ENCODE measurements at regions not wholly inside any gene's neighbourhood (a gene's known extent, or its start where the extent isn't known, plus 50 kb on each side); places are given as distances from the start of the nearest gene placed in this dataset.

- no peak for FAIRE-seq
- DNase-seq (ENCODE audit: insufficient read length, low spot score): no peak
Observed at GRCh38 chr6:95142101-95142500, 435.2 kb upstream of the MANEA start.

DNA sequence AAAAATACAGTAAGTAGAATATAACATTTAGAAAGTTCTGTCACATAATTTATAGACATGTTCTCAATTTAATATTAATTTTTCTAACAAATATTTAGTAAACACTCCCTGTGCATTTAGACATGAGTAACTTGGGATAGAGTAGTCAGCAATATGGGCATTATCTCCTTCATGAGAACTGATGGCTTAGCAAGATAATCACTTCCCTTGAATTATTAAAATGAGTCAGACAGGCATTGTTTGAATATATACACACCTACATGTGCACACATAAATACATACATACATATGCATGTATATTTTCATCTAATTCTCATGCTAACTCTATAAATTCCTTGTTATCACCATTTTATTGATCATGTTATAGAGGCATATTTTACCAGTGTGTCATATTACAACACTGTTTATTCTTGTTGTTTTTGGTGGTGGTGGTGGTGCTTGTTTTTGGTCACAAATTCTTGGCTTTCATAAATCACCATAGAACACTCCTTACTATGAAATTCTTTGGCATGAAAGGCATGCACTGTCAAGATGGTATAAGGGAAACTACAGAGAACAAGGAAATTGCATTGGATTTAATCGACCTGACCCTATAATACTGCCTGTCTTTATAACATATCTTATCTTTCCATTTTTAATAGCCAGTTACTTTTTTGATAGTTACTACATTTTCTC is 434.5 kb upstream of the MANEA start:
- DNase-seq (ENCODE audit: insufficient read length, low spot score) (no peak), FAIRE-seq (no peak)

DNA sequence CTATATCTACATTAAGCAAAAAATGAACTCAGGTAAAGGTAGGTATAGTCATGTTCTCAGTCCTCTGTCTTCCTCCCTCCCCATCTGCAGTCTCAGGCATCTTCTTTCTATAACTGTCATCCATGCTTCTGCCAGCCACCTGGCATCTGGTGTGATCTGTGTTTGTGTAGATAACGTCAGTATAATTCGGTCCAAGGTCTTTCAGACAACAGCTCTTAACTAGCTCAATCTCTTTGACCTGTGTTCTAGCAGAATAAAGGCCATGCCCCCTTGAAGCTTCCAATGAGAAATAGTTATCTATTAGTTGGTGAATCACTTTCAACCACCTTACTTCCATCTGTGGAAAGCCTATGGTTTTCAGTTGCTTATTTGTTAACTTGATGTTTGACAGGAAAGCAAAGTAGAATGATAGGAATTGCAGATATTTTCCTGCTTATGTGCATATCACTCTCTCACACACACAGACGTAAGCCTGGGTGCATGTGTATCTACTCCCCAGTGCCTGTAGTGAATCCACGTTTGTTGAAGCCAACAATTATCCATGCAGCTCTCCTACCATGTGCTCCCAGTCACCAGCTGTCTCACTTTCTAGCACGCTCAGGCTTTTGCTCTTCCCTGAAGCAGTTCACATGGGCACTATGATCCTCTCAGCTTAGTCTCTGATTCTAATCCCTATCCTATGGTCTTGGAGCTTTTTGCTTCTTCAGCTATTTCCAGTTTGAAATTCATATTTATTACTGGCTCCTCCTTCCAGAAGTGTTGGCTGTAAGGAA is 433.7 kb upstream of the MANEA start:
- DNase-seq (ENCODE audit: insufficient read length, low spot score): no peak
- FAIRE-seq: no peak

GRCh38 chr6:95145457-95145856 is 431.9 kb upstream of the MANEA start:
- no peak for DNase-seq (ENCODE audit: insufficient read length, low spot score)
- FAIRE-seq: no peak

GRCh38 chr6:95159557-95159956 is 417.8 kb upstream of the MANEA start:
- no peak for DNase-seq (ENCODE audit: insufficient read length, low spot score)
- FAIRE-seq: no peak

GRCh38 chr6:95169775-95170174 is 407.6 kb upstream of the MANEA start:
- DNase-seq (ENCODE audit: insufficient read length, low spot score) (no peak), FAIRE-seq (no peak)

GRCh38 chr6:95175927-95176675 is 401.2 kb upstream of the MANEA start:
- no peak for DNase-seq (ENCODE audit: insufficient read length, low spot score)
- no peak for FAIRE-seq

- DNase-seq (ENCODE audit: insufficient read length, low spot score): no peak
- no peak for FAIRE-seq
Observed at GRCh38 chr6:95185874-95186273, 391.5 kb upstream of the MANEA start.

DNA sequence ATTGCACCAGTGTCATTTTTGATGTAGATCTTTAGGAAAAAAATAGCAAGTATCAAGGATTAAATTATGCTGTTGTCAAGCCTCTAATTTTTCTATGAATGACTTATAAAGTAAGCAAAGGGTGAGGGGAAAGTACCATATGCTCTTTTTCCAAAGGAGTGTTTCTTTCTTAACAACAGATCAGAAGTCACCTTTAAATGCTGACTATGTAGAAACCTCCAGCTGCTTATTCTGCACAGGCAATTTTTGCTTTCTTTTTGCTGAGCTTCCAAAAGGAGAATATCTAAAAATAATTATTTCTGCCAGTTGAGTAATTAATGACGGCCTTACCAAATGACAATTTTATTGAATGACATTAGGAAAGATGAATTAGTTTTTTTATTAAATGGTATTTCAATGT is 390.6 kb upstream of the MANEA start:
- DNase-seq (ENCODE audit: insufficient read length, low spot score) (no peak), FAIRE-seq (no peak)

GRCh38 chr6:95197590-95197989 is 379.7 kb upstream of the MANEA start:
- DNase-seq (ENCODE audit: insufficient read length, low spot score) (no peak), FAIRE-seq (no peak)

DNA sequence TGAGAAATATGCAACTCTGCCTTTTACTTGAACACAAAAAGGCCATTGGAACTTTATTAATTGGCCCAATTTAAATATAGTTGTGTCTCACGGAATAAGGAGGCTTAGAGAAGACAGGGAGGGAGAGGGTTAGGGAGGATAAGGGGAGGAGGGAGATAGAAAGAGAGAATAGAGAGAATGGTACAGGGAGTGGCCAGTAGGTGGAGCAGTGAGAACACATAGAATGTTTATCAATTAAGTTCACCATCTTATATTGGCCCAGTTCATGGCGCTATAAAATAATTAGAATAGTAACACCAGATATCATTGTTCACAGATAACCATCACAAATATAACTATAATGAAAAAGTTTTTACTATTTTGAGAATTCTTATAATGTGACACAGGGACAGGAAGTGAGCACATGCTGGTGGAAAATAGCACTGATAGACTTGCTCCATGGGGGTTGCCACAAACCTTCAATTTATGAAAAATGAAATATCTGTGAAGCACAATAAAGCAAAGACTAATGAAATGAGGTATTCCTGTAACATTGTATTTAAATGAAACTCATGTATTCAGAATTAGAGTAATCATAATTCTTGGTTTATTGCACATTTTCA is 374.1 kb upstream of the MANEA start:
- FAIRE-seq (no peak), DNase-seq (ENCODE audit: insufficient read length, low spot score) (no peak)

DNA sequence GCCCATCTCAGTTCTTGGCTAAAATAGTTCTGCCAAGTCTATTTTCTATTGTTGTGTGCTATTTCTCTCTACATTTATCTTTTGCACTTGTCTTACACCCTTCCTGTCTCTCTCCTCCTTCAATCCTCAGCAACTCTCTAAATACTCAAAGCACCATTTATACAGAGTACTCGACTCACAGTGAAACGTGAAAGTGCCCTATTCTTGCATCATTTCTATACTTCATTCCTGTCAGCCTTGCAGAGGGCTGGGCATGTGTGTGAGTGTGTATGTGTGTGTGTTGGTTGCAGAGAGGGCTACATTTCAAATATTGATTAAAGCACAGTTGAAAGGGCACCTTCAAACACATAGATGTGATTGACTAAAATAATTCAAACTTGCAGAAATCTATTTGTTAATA is 373.2 kb upstream of the MANEA start:
- no peak for FAIRE-seq
- DNase-seq (ENCODE audit: insufficient read length, low spot score): no peak

DNA sequence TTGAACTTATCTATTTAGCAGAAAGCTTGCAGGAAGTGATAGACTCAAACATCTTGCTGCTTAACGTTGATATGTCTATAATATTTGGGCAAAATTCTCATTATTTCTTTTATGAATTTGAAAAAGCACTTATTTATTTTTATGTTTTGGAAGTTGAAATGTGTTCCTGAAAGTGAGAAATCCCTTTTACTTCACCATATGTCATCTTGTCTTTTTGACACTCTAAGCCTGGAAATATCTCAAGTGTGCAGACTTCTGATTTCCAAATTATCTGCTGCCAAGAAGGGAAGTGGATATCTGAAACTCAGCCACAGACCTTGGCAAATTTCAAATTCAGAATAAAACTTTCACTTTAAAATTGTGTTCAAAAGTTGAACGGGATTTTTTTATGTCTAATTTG is 368.7 kb upstream of the MANEA start:
- FAIRE-seq: no peak
- DNase-seq (ENCODE audit: insufficient read length, low spot score): no peak

GRCh38 chr6:95209074-95209473 is 368.3 kb upstream of the MANEA start:
- FAIRE-seq (no peak), DNase-seq (ENCODE audit: insufficient read length, low spot score) (no peak)

- FAIRE-seq: no peak
- no peak for DNase-seq (ENCODE audit: insufficient read length, low spot score)
Observed at GRCh38 chr6:95216555-95216954, 360.8 kb upstream of the MANEA start.

GRCh38 chr6:95227351-95227750 is 350.0 kb upstream of the MANEA start:
- no peak for FAIRE-seq
- no peak for DNase-seq (ENCODE audit: insufficient read length, low spot score)

DNA sequence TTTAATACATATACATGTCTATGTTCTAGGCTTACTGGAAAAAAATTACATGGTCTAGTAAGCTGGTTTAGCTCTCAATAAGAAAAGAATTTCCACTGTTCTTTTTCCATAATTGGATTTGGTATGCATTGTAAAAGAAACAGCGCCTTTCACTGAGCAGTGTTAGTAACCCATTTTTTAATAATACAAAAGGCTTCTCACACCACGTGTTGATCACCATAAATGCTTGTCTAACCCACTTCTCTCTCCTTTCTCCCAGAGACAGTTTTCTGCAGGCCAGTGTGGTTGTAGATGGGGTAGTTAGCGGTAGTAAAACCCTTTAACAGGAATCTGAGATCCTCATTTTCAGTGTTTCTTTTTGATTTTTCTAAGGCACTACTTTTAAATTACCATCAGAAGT is 348.7 kb upstream of the MANEA start:
- FAIRE-seq (no peak), DNase-seq (ENCODE audit: insufficient read length, low spot score) (no peak)

GRCh38 chr6:95230071-95230740 is 347.1 kb upstream of the MANEA start:
- no peak for DNase-seq (ENCODE audit: insufficient read length, low spot score)

GRCh38 chr6:95231416-95231815 is 345.9 kb upstream of the MANEA start:
- no peak for DNase-seq (ENCODE audit: insufficient read length, low spot score)
- no peak for FAIRE-seq

More at GRCh38 chr6:95230071-95230740, 347.1 kb upstream of the MANEA start:
- FAIRE-seq: no peak

DNA sequence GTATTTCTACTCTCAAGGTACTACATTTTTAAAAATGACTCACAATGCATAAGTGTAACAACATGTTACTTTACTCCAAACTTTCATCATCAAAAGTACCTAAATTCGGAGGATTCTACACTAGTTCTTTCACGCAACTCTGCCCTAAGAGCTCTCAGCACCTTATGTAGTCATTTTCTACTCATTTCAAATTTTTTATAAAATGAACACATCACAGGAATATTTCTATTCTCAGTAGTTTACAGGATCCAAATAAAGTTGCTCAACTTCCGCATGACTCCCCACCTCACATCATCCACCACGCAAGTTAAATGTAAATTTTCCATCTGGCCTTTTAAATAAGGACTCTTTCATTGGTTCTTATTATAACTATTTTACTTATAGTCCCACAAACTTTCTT is 344.9 kb upstream of the MANEA start:
- no peak for FAIRE-seq

GRCh38 chr6:95233879-95234278 is 343.5 kb upstream of the MANEA start:
- DNase-seq (ENCODE audit: insufficient read length, low spot score): no peak
- no peak for FAIRE-seq

More for the DNA sequence above, 344.9 kb upstream of the MANEA start:
- no peak for DNase-seq (ENCODE audit: insufficient read length, low spot score)
